ENCODE measurements at regions not wholly inside any gene's neighbourhood (a gene's known extent, or its start where the extent isn't known, plus 50 kb on each side); places are given as distances from the start of the nearest gene placed in this dataset.

DNA sequence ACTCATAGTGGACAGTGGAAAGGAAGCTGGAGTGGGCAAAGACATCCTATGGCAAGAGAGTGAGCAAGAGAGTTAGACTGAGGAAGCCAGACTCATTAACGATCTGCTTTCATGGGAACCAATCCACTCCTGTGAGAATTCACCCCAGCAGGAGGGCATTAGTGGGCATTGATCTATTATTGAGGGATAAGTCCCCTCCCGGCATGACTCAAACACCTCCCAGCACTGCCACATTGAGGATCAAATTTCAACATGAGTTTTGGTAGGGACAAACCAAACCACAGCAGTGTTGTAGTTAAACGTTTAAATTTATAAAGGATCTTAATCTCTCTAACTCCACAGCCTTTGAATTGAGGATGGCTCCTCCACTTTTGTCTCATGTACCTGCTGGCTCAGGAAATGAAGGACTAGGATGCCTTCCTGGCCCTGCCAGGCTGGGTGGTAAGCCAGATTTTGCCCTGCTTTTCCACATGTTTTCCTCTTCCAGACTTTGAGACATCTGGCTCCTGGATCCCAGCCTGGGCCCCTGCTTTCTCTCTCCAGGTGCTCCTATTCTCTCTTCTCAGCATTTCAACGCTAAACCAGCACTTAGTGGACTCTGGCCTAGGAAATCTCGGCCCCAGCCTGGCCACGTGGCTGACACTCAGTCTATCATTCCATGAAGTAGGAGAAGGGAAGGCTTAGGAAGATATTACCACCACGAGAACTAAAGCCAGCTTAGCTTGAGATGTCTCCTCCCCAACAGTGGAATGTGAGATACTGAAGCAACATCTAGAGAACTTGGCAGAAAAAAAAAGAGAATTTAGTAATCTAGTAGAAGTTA is 96.5 kb upstream of the PIP4K2A start:
- TF ChIP-seq SUZ12 (IDR thresholded peaks at IDR 0.05; ENCODE audit: extremely low read depth, insufficient read depth, insufficient read length) (no peak), ZNF274 (IDR thresholded peaks at IDR 0.05; ENCODE audit: low read depth, low read length) (no peak), YY1 (IDR thresholded peaks at IDR 0.05; ENCODE audit: insufficient read depth, insufficient read length) (no peak)

All from NT2/D1 (cell line).